ENCODE measurements at regions not wholly inside any gene's neighbourhood (a gene's known extent, or its start where the extent isn't known, plus 50 kb on each side); places are given as distances from the start of the nearest gene placed in this dataset.

- H3K27ac ChIP-seq (replicated peaks in 1 of 4): no peak overlapping the region
- WGBS: 64% methylated on average over 4 of the region's 4 CpGs
- no peak for TF ChIP-seq EP300 (IDR thresholded peaks at IDR 0.05)
- no peak for TF ChIP-seq CTCF (IDR thresholded peaks at IDR 0.05)
- TF ChIP-seq POLR2AphosphoS5 (IDR thresholded peaks at IDR 0.05): no peak
- intact Hi-C loops (cut with DNase I): no loop called here
- no peak for DNase-seq (ENCODE audit: extremely low spot score)
- no peaks in the 10 kb centered on the region for H3K27me3 ChIP-seq
- peaks cover 0 to 5% (median 0%) of the 10 kb centered on the region in 4 donors for H3K4me1 ChIP-seq
- H3K9me3 ChIP-seq: peaks cover 0 to 21% (median 10%) of the 10 kb centered on the region in 4 donors
- no peak overlapping the region for H3K4me3 ChIP-seq
- no peaks in the 10 kb centered on the region for H3K36me3 ChIP-seq
Measured at GRCh38 chr2:105490204-105490603, 91.4 kb upstream of the FHL2 start.

GRCh38 chr2:105489168-105489878 lies 90.5 kb upstream of the FHL2 start:
- intact Hi-C loops (cut with DNase I): no loop called here
- WGBS: 89% methylated on average over 3 of the region's 3 CpGs
- H3K9me3 ChIP-seq: peaks cover 0 to 21% (median 10%) of the 10 kb centered on the region in 4 donors
- DNase-seq (ENCODE audit: extremely low spot score): no peak
- no peak overlapping the region for H3K4me3 ChIP-seq
- H3K27ac ChIP-seq (replicated peaks in 1 of 4): no peak overlapping the region
- H3K36me3 ChIP-seq: no peaks in the 10 kb centered on the region
- TF ChIP-seq POLR2A (IDR thresholded peaks at IDR 0.05; ENCODE audit: low read depth): no peak
- TF ChIP-seq EP300 (IDR thresholded peaks at IDR 0.05): no peak
- TF ChIP-seq POLR2AphosphoS5 (IDR thresholded peaks at IDR 0.05): no peak
- TF ChIP-seq CTCF (IDR thresholded peaks at IDR 0.05): no peak
- H3K27me3 ChIP-seq: no peaks in the 10 kb centered on the region
- H3K4me1 ChIP-seq: peaks cover 0 to 5% (median 0%) of the 10 kb centered on the region in 4 donors

- TF ChIP-seq CTCF (IDR thresholded peaks at IDR 0.05) (no peak), POLR2AphosphoS5 (IDR thresholded peaks at IDR 0.05) (no peak), POLR2A (IDR thresholded peaks at IDR 0.05; ENCODE audit: low read depth) (no peak), EP300 (IDR thresholded peaks at IDR 0.05) (no peak)
- intact Hi-C loops (cut with DNase I): no loop called here
- peaks cover 0 to 15% (median 7%) of the 10 kb centered on the region in 4 donors for H3K9me3 ChIP-seq
- peaks cover 0 to 5% (median 0%) of the 10 kb centered on the region in 4 donors for H3K4me1 ChIP-seq
- no peak for DNase-seq (ENCODE audit: extremely low spot score)
- 85% methylated on average over 8 of the region's 8 CpGs for WGBS
- no peak overlapping the region for H3K27ac ChIP-seq (replicated peaks in 1 of 4)
- no peak overlapping the region for H3K4me3 ChIP-seq
- H3K27me3 ChIP-seq: no peaks in the 10 kb centered on the region
- H3K36me3 ChIP-seq: no peaks in the 10 kb centered on the region
Measured at GRCh38 chr2:105488285-105488684, 89.4 kb upstream of the FHL2 start.

GRCh38 chr2:105487142-105488069 lies 88.6 kb upstream of the FHL2 start:
- TF ChIP-seq CTCF (IDR thresholded peaks at IDR 0.05) (no peak), EP300 (IDR thresholded peaks at IDR 0.05) (no peak), POLR2A (IDR thresholded peaks at IDR 0.05; ENCODE audit: low read depth) (no peak), POLR2AphosphoS5 (IDR thresholded peaks at IDR 0.05) (no peak)
- intact Hi-C loops (cut with DNase I): no loop called here
- no peak for DNase-seq (ENCODE audit: extremely low spot score)
- peaks cover 0 to 7% (median 5%) of the 10 kb centered on the region in 4 donors for H3K9me3 ChIP-seq
- WGBS: 88% methylated on average over 21 of the region's 21 CpGs
- no peak overlapping the region for H3K4me3 ChIP-seq
- H3K4me1 ChIP-seq: peaks cover 0 to 5% (median 0%) of the 10 kb centered on the region in 4 donors
- no peaks in the 10 kb centered on the region for H3K36me3 ChIP-seq
- no peak overlapping the region for H3K27ac ChIP-seq (replicated peaks in 1 of 4)
- no peaks in the 10 kb centered on the region for H3K27me3 ChIP-seq

Measured in esophagus muscularis mucosa (tissue), 4 donors.